Transverse colon (tissue), 4 donors: ENCODE measurements at regions not wholly inside any gene's neighbourhood (a gene's known extent, or its start where the extent isn't known, plus 50 kb on each side); places are given as distances from the start of the nearest gene placed in this dataset.

Experiments
- DNase-seq: peaks from one replicate; pipeline ENCODE4 v3.0.0-alpha.2; 2019
- H3K27ac ChIP-seq, 4 donors: fragments of 200-600 bp; sonication (generic); 2 replicates each; pipeline ENCODE4 v1.5.1; 2016 to 2018; ENCODE audit warnings: inconsistent platforms in 4 of 4
- H3K27me3 ChIP-seq: fragments of 200-600 bp; sonication (generic); 2 replicates; pipeline ENCODE4 v1.5.1; 2017; ENCODE audit warnings: inconsistent platforms
- H3K36me3 ChIP-seq, 4 donors: fragments of 200-600 bp; sonication (generic); 2 replicates each; pipeline ENCODE4 v1.5.1; 2017 to 2019; ENCODE audit warnings: inconsistent platforms in 4 of 4
- H3K4me1 ChIP-seq, 4 donors: fragments of 200-600 bp; sonication (generic); 2 replicates each; pipeline ENCODE4 v1.5.1; 2017 to 2020; ENCODE audit warnings: inconsistent platforms in 4 of 4
- H3K4me3 ChIP-seq, 4 donors: fragments of 200-600 bp; sonication (generic); 1 replicate in 1 of 4; 2 replicates in 3 of 4; pipeline versions ENCODE4 v1.5.1 to v1.6.1; 2017 to 2019; ENCODE audit warnings: inconsistent platforms in 4 of 4
- H3K9me3 ChIP-seq, 2 donors: fragments of 200-600 bp; sonication (generic); 2 replicates each; pipeline ENCODE4 v1.5.1; 2017 to 2019; ENCODE audit warnings: inconsistent platforms in 2 of 2
- EP300 ChIP-seq: sonication (generic); formaldehyde crosslinking; IDR thresholded peaks from one replicate; pipeline ENCODE4 v1.6.1; 2017; ENCODE audit warnings: antibody characterized with exemption, low read depth
- POLR2A ChIP-seq: fragments of 450-650 bp; IDR thresholded peaks from one replicate; pipeline ENCODE4 v1.6.1; 2016; ENCODE audit warnings: antibody characterized with exemption, mild to moderate bottlenecking, moderate library complexity
- POLR2AphosphoS5 ChIP-seq, 3 donors: sonication (generic); formaldehyde crosslinking; IDR thresholded peaks; one replicate each; pipeline ENCODE4 v1.6.1; 2016; ENCODE audit warnings: antibody characterized with exemption in 3 of 3
- WGBS, 2 donors: methylation state at CpG; one replicate each; pipeline ENCODE4 v1.1.5; 2018; ENCODE audit warnings: low coverage in 1 of 2; 5-methylcytosine and 5-hydroxymethylcytosine counted together
- in situ Hi-C, 4 donors: fragments of 200-750 bp; cut with MboI; loops; one replicate each; pipeline versions ENCODE4 v1.15.0 to v1.15.1; 2017; ENCODE audit warnings: low sequenced_read_pairs in 3 of 4, low pct_ligation_motif_present in 1 of 4, low pct_unique_long_range_greater_than_20kb in 1 of 4
- intact Hi-C: fragments of 100-400 bp; cut with DNase I; formaldehyde crosslinking; loops from one replicate; pipeline ENCODE4 v1.15.1; 2023; ENCODE audit warnings: low total_unique reads
- TF ChIP-seq, protein P1 (sequence below), 5 experiments: fragments of 200-600 bp in 3 of 5; fragments of 450-650 bp in 2 of 5; sonication (generic) in 3 of 5; IDR thresholded peaks; 1 replicate in 2 of 5; 2 replicates in 3 of 5; pipeline ENCODE4 v1.5.1; 2016 to 2017; ENCODE audit warnings: antibody characterized with exemption in 5 of 5, inconsistent platforms in 3 of 5, mild to moderate bottlenecking in 2 of 5, moderate library complexity in 1 of 5

DNA sequence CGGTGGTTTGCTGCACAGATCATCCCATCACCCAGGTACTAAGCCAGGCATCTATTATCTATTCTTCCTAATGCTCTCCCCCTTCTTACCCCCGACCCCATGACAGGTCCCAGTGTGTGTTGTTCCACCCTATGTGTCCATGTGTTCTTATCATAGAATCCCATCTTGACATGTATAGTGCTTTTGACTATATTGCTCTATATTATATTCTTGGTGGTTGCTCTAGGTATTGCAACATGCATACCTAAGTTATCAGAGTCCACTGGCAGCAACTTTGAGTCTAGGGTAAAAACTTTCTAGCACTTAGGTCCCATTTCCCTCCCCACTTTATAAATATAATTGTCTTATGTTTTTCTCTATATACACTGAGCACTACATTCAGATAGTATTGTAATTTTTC lies 170.3 kb downstream of the TBX22 start:
- in situ Hi-C loops (no loop called here), intact Hi-C loops (no loop called here)
- WGBS, 2 donors, result 58% methylated on average over 2 of the region's 2 CpGs; no CpG with 5 or more reads in 1 of the 2 donors
- TF ChIP-seq POLR2AphosphoS5 (IDR thresholded peaks at IDR 0.05) (no peak), EP300 (no peak), POLR2A (no peak)
- TF ChIP-seq, protein P1, sequence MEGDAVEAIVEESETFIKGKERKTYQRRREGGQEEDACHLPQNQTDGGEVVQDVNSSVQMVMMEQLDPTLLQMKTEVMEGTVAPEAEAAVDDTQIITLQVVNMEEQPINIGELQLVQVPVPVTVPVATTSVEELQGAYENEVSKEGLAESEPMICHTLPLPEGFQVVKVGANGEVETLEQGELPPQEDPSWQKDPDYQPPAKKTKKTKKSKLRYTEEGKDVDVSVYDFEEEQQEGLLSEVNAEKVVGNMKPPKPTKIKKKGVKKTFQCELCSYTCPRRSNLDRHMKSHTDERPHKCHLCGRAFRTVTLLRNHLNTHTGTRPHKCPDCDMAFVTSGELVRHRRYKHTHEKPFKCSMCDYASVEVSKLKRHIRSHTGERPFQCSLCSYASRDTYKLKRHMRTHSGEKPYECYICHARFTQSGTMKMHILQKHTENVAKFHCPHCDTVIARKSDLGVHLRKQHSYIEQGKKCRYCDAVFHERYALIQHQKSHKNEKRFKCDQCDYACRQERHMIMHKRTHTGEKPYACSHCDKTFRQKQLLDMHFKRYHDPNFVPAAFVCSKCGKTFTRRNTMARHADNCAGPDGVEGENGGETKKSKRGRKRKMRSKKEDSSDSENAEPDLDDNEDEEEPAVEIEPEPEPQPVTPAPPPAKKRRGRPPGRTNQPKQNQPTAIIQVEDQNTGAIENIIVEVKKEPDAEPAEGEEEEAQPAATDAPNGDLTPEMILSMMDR (IDR thresholded peaks at IDR 0.05), result no peak
- no peaks in the 10 kb centered on the region for H3K4me1 ChIP-seq
- H3K9me3 ChIP-seq, result no peaks in the 10 kb centered on the region
- H3K36me3 ChIP-seq, result no peaks in the 10 kb centered on the region
- no peaks in the 10 kb centered on the region for H3K27me3 ChIP-seq
- DNase-seq, result no peak
- H3K27ac ChIP-seq, result no peak overlapping the region
- no peak overlapping the region for H3K4me3 ChIP-seq

DNA sequence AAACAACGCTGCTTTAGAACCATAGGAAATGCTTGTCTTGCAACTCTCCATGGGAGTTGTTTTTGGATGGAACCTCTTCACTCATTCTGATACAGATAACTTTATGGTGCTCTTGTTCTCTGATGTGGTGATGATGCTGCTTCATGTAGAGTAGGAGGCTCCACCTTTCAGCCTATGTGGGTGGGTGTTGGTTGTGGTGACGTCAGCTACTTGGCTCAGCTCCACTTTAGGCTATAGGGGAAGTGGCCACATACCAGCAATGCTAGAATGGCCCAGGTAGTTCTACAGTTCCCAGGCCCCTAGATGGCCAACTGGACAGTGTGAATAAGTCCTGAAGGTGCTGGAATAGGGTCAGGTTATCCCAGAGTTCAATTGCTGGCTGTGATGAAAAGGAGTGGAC lies 192.1 kb downstream of the TBX22 start:
- TF ChIP-seq POLR2A (no peak), POLR2AphosphoS5 (IDR thresholded peaks at IDR 0.05) (no peak), EP300 (no peak)
- TF ChIP-seq, protein P1 (IDR thresholded peaks at IDR 0.05), result no peak
- H3K36me3 ChIP-seq, result no peaks in the 10 kb centered on the region
- no peaks in the 10 kb centered on the region for H3K9me3 ChIP-seq
- no peak for DNase-seq
- no peak overlapping the region for H3K4me3 ChIP-seq
- 67% methylated on average over 2 of the region's 2 CpGs; no CpG with 5 or more reads in 1 of the 2 donors for WGBS, 2 donors
- intact Hi-C loops, result no loop called here
- no peaks in the 10 kb centered on the region for H3K27me3 ChIP-seq
- in situ Hi-C loops, result no loop called here
- no peaks in the 10 kb centered on the region for H3K4me1 ChIP-seq
- no peak overlapping the region for H3K27ac ChIP-seq

DNA sequence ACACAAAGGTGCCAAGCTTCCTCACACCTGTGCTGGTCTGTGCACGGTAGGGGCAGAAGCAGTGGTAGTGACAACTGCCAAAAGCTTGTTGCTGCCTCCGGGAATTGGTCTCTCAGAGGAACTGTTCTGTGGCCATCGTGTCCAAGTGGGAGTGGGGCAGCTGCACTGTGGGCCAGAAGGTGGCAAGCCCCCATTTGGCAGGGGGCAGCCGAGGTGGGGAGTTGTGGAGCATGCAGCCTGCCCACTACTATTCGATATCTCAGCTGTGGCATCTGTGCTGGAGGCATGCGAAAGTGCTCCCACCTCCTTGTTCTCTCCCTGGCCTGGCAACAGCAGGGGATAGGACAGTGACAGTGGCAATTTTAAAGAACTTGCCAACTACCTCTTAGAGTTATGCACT lies 192.8 kb downstream of the TBX22 start:
- Histone ChIP-seq H3K9me3 (no peaks in the 10 kb centered on the region), H3K4me3 (no peak overlapping the region), H3K36me3 (no peaks in the 10 kb centered on the region), H3K27me3 (no peaks in the 10 kb centered on the region), H3K27ac (no peak overlapping the region), H3K4me1 (no peaks in the 10 kb centered on the region)
- intact Hi-C loops (no loop called here), in situ Hi-C loops (no loop called here)
- DNase-seq, result no peak
- TF ChIP-seq, protein P1 (IDR thresholded peaks at IDR 0.05), result no peak
- TF ChIP-seq POLR2AphosphoS5 (IDR thresholded peaks at IDR 0.05), result no peak
- TF ChIP-seq EP300, result no peak
- no peak for TF ChIP-seq POLR2A
- 78% methylated on average over 6 of the region's 6 CpGs; no CpG with 5 or more reads in 1 of the 2 donors for WGBS, 2 donors

DNA sequence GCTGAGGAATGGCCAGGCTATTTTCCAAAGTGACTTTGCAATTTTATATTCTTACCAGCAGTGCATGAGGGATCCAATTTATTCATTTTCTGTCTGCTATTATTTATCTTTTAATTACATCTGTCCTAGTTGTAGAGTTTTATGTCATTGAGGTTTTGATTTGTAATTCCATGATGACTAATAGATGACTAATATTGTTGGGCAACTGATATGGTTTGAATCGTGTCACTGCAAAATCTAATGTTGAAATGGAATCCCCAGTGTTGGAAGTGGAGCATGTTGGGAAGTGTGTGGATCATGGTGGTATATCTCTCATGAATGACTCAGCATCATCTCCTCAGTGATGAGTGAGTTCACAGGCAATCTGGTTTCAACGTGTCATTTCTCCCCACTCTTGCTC lies 201.5 kb downstream of the TBX22 start:
- intact Hi-C loops (no loop called here), in situ Hi-C loops (no loop called here)
- no peak for TF ChIP-seq POLR2A
- TF ChIP-seq EP300, result no peak
- WGBS, 2 donors, result 55 to 71% methylated on average over 2 of the region's 2 CpGs
- Histone ChIP-seq H3K27me3 (no peaks in the 10 kb centered on the region), H3K4me3 (no peak overlapping the region), H3K36me3 (no peaks in the 10 kb centered on the region), H3K4me1 (no peaks in the 10 kb centered on the region), H3K27ac (no peak overlapping the region), H3K9me3 (no peaks in the 10 kb centered on the region)
- DNase-seq, result no peak

DNA sequence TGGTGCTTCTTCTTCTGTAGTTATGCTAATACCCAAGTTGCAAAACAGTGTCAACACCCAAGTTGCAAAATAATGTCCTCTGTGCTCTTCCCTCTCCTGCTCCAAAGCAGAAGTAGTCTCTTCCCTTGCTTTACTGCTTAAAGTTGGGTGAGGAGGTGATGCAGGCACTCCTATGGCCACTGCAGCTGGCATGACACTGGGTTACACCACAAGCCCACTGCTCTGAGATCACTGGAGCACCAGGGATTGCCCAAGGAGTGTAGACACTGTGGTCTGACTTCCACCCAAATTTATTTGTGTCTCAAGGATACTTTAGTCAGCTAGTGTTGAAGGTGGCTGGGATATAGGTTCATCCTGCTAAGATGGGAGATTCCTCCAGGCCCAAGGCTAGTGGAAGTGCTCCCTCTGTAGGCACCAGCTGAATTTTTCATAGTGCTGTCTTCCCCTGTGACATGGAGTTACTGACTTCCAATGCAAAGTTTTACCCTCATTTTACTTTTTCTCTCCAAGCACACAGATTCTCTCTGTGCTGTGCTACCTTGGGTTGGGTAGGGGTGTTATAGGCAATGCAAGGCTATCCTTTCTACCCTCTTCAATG lies 196.2 kb upstream of the TENT5D start:
- no peaks in the 10 kb centered on the region for H3K27me3 ChIP-seq
- no peak overlapping the region for H3K27ac ChIP-seq
- in situ Hi-C loops (no loop called here), intact Hi-C loops (no loop called here)
- DNase-seq, result no peak
- H3K4me3 ChIP-seq, result no peak overlapping the region
- no peaks in the 10 kb centered on the region for H3K4me1 ChIP-seq
- H3K36me3 ChIP-seq, result no peaks in the 10 kb centered on the region
- TF ChIP-seq, protein P1 (IDR thresholded peaks at IDR 0.05), result no peak
- no peak for TF ChIP-seq POLR2A
- TF ChIP-seq EP300, result no peak
- TF ChIP-seq POLR2AphosphoS5 (IDR thresholded peaks at IDR 0.05), result no peak
- H3K9me3 ChIP-seq, result no peaks in the 10 kb centered on the region
